Hepatic stellate cell (primary cell): ENCODE measurements at regions not wholly inside any gene's neighbourhood (a gene's known extent, or its start where the extent isn't known, plus 50 kb on each side); places are given as distances from the start of the nearest gene placed in this dataset.
A peak's percentile ranks its signal among the peaks of the same experiment; 100 is the strongest.
"Not testable (repeated sequence)": the region's sequence is repeated elsewhere in the genome, so short reads cannot be mapped to it uniquely, and the experiment has no call there.

ENCODE experiments used
- DNase-seq: peaks from one replicate; pipeline ENCODE4 v3.0.0; 2011; ENCODE audit warnings: low spot score

DNA sequence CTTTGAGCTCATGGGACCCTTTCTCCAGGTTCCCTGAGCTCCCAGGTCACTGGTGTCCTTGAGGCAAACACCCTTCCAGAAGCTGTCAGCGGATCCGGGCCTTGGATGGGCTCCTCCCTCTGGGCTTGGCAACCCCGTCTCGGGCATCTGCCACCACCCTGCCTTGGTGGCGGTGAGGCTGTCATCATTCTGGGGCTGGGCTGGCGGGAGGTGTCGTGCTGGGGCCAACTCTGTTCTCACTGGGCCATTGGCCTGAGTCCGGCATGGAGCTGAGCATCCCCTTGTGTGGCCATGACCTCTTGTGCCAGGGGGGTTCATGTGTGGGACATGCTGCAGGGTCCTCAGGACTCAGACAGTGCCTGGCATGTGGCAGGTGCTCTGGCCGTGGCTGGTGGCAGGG lies 197.6 kb downstream of the LAT start:
- DNase-seq = no peak

- DNase-seq = not testable (repeated sequence)
Observed at GRCh38 chr16:29181921-29182411, 197.1 kb downstream of the LAT start.

GRCh38 chr16:29181254-29181780 lies 196.5 kb downstream of the LAT start:
- DNase-seq = not testable (repeated sequence)

- DNase-seq = not testable (repeated sequence)
Observed at GRCh38 chr16:29180206-29180600, 195.4 kb downstream of the LAT start.

DNA sequence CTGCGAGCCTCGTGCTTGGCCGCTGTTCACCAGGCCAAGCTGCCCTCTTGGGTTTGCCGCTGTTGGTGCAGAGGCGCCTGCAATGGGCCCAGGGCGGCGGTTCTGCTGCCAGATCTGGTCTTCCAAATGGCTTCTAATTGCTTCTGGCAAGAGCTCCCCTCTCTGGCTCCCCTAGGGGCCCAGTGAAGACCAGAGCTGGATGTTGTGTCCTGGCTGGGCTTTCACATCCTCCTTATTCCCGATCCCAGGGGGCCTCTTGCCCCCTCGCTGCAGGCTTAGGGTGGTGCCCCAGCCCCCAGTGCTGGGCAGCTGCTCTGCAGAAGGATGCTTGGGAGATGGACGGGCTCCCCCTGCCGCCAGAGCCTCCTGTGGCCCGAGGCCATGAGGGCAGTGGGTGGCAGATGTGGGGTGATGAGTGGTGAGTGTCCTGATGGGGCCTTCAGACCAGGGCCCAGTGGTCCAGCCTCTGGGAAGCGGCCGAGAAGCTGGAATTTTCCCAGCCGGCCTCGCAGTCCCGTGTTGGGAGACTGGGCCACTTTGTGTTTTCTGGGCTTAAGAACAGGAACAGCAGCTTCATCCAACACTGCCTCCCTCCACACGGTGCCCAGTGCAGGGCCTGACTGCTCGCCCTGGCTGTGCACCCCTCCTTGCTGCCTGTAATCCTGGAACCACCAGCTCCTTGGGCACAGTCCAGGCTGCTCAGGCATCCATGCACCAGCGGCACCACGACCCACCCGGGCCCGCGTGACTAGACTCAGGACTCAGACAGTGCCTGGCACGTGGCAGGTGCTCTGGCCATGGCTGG lies 194.8 kb downstream of the LAT start:
- DNase-seq = peak; percentile 35

GRCh38 chr16:29177888-29178726 lies 193.3 kb downstream of the LAT start:
- DNase-seq = peak; percentile 78

GRCh38 chr16:29177203-29177887 lies 192.5 kb downstream of the LAT start:
- DNase-seq = not testable (repeated sequence)

DNA sequence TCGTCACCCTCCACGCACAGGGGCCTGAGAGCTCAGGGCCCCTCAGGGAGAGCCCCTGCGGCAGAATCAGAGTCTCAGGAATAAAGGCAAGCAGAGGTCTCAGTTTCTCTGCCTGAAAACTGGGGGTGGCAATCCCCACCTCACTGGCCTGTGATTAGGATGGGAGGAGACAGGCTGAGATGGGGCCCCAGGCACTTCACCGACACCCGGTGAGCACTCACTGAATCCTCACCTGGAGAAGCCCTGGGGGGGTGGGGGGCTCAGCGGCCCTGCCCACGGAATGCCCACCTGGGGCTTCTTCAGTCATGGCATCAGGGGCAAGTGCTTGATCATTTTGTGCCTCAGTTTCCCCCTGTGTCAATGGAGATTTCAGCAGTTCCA lies 192.0 kb downstream of the LAT start:
- DNase-seq = not testable (repeated sequence)

GRCh38 chr16:29176154-29176470 lies 191.3 kb downstream of the LAT start:
- DNase-seq = not testable (repeated sequence)

DNA sequence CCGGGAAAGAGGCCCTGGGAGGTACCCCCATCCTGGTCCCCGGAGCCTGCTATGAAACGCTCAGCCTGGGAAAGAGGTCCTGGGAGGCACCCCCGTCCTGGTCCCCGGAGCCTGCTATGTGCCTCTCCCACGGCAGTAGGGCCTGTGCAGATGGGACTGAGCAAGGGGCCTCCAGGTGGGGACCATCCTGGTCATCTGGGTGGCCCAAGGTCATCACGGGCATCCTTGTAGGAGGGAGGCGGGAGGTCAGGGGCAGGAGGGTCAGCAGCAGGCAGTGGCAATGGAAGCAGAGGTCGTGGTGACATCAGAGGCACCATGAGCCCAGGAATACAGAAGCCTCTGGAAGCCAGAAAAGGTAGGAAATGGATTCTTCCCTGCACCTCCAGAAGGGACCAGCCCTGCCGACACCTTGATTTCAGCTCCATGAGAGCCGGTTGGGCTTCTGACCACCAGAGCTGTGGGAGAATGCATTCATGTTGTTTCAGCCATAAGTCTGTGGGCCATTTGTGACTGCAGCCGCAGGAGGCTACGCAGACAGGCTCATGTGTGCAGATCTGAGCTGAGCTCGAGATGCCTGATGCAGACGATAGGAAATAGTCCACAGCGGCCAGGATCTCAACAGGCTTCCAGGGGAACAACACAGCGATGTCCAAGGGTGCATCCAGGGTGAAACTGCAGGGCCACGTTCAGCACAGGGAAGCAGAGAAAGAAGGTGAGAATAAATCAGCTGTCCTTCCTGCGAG lies 190.7 kb downstream of the LAT start:
- not testable (repeated sequence) for DNase-seq

GRCh38 chr16:29173371-29174305 lies 188.8 kb downstream of the LAT start:
- DNase-seq = not testable (repeated sequence)

- DNase-seq = not testable (repeated sequence)
Observed at GRCh38 chr16:29172098-29172724, 187.4 kb downstream of the LAT start.

DNA sequence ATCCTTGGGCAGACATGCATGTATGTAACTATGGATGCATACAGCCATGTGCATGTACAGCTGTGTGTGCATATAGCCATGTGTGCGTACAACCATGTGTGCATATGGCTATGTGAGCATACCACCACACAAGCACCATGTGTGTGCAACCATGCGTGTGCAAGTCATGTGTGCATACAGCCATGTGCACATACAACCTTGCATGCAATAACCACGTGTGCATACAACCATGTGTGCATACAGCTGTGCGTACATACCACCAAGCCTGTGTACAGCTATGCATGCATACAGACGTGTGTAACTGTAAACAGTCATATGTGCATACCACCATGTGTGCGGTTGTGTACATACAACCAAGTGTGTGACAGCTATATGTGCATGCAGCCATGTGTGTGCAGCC lies 186.4 kb downstream of the LAT start:
- DNase-seq = not testable (repeated sequence)

- not testable (repeated sequence) for DNase-seq
Observed at GRCh38 chr16:29170393-29171119, 185.7 kb downstream of the LAT start.

GRCh38 chr16:29169295-29169994 lies 184.6 kb downstream of the LAT start:
- DNase-seq = not testable (repeated sequence)

GRCh38 chr16:29168515-29169259 lies 183.8 kb downstream of the LAT start:
- not testable (repeated sequence) for DNase-seq

DNA sequence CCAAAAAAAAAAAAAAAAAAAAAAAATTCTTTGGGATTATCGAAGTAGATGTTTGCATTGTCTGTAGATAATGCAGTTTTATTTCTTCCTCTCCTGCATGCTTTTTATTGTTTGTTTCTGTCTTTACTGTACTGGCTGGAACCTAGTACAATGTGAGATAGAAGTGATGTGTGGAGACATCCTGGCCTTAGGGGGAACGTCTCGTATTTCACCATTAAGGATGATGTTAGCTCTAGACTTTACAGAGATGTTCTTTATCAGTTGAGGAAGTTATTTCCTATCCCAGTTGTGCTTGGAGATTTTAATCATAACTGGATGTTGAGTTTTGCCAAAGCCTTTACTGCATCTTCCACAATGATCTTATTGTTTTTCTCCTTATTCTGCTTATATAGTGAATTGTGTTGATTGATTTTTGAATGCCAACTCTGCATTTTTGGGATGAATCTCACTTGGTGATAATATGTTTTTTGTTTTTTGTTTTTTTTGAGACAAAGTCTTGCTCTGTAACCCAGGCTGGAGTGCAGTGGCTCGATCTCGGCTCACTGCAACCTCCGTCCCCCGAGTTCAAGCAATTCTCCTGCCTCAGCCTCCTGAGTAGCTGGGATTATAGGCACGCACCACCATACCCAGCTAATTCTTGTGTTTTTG lies 179.7 kb downstream of the LAT start:
- DNase-seq = not testable (repeated sequence)
